GM18867 (cell line): ENCODE measurements at regions not wholly inside any gene's neighbourhood (a gene's known extent, or its start where the extent isn't known, plus 50 kb on each side); places are given as distances from the start of the nearest gene placed in this dataset.
"Not testable (repeated sequence)": the region's sequence is repeated elsewhere in the genome, so short reads cannot be mapped to it uniquely, and the experiment has no call there.

Source experiments
- ATAC-seq: cut with Tn5 transposase; IDR thresholded peaks from one replicate; pipeline ENCODE4 v1.9.1; 2021; ENCODE audit warnings: mild to moderate bottlenecking, moderate library complexity; ENCODE audit not compliant: unreplicated experiment

DNA sequence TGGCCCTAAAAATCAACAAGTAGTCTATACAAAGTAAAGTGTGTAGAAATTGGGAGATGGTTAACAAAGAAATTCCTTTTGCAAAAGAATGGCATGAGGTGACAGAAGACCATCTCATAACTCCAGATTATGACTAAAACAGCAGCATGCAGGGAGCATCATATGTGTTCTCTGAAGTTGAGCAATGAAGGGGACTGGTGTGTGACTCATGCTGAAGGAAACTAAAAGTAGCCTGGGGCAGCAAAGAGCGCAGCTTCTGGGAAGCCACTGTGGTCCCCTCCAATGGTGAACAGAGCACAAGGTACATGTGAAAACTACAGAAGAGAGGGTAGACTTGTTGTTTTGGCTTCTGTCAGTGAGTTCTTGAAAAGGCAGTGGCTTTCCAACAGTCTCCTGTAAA is 133.4 kb downstream of the MACC1 start:
- no peak for ATAC-seq

DNA sequence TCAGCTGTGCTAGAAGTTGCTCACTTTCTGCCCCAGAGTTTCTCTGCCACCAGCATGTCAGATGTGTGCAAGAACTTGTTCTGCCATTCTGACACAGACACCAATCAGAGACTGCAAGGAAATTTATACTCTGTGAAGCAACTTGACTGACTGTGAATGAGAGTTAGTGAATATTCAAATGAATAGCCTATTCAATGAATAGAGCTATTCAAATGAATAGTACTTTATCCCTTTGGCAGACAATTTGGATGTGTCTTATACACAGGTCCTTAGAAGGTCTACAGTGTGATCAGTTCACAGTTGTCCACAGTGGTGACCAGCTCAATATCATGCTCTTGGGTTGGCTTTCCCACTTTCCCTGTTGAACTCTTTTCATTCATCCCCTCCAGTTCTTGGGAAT is 138.1 kb downstream of the MACC1 start:
- ATAC-seq: no peak

DNA sequence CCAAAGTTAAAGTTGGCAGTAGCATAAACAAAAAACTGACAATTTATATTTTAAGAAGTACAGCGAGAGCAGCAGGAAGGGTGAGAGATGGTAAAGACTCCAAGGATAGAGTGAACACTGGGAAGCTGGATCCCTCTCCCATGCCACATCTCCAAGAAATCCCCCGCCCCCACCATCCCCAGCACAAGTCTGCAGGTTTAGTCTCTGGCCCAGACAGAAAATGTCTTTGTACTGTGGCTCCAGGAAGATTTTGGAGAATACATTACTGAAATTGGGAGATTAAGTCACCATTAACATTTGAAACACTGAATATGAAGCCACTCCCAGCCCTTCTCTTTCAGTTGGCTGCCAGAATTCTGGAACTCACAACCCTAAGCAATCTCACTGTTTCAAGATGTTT is 140.3 kb downstream of the MACC1 start:
- ATAC-seq: no peak

DNA sequence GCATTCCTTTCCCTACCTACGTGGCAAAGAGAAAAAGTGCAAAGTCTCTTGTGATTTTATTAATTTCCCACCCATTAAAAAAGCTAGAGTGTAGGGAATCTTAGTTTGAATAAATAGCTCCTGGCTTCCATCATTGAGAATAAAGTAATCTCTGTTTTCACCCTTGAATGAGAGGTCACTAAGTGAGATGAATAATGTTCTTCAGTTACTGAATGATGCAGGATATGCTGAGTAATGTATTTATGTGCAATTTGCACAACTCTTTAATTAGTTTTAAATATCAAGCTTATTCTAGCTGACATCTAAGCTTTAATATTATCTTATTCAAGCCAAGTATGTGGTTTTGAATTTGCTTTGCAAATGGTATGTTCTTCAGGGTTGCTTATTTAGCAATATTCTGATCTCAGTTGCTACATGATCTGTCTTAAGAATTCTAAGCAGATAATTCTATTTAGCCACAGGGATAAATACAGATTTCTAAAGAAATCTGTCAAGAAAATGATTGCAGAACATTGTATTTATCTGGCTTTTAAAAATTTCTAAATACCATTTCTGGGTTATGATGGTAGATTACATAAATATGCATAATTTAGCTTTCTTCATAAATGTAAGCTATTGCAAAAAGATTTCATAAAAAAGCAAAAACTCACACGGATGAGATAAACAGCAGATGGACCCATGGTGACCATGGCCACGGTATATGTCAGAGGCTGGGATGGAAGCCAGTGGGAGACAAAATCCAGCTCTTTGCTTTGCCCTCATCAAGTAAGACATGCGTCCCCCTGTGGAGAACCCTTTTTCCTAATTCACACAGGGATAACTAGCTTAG is 141.0 kb downstream of the MACC1 start:
- no peak for ATAC-seq

DNA sequence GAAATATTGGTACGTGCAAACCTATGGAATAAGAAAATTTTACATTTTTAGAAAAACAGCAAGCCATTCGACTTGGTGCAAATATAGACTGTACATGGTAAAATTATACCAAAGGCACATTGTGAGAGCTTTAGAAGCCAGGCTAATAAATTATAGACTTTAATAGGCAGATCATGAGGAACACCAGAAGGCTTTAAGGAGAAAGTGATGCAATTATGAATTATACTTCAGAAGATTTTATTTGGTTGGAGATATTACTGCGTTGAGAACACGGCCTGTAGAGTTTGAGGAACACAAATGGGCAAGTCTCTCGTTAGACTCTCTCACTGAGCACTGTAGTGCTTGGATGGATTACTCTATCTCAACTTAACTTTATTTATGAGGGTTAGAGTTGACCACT is 141.7 kb downstream of the MACC1 start:
- ATAC-seq: no peak

DNA sequence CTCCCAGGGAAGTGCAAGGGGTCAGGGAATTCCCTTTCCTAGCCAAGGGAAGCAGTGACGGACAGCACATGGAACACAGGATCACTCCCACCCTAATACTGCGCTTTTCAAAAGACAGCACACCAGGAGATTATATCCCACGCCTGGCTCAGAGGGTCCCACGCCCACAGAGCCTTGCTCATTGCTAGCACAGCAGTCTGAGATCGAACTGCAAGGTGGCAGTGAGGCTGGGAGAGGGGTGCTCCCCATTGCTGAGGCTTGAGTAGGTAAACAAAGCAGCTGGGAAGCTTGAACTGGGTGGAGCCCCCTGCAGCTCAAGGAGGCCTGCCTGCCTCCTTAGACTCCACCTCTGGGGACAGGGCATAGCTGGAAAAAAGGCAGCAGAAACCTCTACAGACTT is 149.2 kb downstream of the MACC1 start:
- not testable (repeated sequence) for ATAC-seq

DNA sequence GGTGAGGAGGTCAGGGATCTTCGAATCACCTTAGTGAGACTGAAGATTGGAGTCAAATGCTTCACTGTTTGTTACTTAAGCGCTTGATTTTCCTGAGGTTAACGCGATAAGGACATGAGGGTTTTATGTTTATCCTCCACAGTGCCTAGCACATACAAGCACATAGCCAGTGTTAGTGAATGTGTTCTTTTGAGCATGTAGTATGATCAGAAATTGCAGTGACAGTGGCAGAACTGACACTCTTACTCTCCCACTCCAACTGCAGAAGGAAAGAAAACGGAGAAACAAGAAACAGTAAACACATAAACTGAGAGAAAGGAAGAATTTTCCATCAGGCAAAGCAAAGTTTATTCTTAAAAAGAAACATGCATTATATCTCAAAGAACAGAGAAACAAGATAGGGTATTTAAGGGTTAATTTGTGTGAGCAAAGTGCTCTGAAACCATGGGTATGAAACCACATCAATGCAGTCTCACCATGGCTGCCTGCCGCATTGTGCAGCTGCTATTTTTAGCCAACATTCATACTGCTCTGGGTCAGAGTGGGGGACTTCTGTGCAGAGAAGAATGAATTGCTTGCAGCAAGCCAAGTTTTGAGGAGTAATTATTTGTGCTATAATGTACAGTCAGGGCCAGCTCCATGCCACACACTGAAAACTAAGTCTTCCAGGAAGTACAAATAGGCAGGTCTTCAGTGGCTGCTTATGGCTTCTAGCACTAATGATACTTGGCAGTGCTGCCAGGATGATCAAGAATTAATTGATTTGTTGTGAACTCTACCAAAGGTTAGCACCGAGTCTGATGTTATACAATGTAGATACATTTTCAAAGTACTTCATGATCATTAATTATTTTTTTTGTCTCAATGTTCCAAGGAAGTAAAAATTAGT is 152.0 kb downstream of the MACC1 start:
- ATAC-seq: peak; percentile 99

DNA sequence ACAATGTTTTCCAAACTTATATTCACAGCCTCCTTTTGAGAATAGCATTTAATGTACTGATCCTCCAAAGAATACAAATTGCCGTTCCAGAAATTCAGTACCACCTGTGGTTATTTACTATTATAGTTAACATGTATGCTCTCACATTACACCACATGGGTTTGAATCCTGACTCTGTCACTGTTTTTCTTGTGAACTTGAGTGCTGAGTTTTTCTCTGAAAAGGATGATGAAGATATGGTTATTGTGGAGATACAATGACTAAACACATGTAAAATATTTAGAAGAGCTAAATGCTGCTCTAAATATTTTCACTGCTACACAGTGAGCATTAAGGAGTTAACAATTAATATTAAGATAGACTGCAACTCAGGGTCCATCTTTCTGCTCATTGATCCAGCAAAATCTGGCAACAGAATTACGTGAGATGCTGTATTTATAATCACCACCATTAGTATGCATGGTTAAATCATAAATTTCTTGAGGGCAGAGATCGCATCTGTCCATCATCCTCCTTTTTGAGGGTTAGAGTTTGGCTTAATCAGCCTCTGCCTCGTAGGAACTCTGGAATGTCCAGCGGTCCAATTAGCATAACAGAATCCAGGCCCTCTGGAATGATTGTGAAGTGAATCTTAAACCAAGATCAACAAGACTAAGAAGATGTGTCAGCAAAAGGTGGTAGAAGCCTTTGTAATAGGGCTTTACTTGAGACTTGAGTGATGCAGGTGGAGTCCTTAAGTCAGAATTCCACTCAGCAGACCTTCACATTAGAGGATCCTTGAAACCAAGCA is 152.8 kb downstream of the MACC1 start:
- ATAC-seq: no peak

DNA sequence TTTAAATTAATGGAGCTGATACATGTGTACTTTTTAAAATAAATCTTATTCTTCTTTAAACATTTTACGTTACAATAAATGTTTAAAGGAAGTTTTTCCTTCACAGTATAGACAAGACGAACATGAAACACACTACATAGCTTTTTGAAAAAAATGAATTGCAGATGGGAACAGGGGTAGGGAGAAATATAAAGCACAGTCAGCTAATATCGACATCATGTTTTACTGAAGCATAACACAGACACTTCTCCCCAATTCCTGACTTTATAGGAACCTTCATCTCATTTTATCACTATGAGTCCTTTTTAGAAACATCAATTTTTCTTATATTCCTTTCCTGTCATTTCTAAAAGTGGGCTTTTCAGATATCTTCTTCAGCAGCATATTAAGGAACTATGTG is 153.5 kb downstream of the MACC1 start:
- ATAC-seq: no peak

DNA sequence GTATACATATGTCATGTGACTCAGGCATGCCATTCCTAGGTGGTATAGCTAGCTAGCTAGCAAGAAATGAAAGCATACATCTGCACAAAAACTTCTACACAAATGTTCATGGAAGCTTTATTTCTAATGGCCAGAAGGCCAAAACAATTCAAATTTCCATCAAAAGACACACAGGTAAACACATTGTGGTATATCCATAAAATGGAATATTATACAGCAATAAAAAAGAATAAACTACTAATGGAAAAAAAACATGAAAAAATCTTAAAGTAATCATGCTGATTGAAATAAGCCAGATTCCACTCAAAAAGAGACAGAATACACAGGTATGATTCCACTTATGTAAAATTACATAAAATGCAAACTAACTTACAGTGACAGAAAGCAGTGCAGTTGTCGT is 154.3 kb downstream of the MACC1 start:
- no peak for ATAC-seq

DNA sequence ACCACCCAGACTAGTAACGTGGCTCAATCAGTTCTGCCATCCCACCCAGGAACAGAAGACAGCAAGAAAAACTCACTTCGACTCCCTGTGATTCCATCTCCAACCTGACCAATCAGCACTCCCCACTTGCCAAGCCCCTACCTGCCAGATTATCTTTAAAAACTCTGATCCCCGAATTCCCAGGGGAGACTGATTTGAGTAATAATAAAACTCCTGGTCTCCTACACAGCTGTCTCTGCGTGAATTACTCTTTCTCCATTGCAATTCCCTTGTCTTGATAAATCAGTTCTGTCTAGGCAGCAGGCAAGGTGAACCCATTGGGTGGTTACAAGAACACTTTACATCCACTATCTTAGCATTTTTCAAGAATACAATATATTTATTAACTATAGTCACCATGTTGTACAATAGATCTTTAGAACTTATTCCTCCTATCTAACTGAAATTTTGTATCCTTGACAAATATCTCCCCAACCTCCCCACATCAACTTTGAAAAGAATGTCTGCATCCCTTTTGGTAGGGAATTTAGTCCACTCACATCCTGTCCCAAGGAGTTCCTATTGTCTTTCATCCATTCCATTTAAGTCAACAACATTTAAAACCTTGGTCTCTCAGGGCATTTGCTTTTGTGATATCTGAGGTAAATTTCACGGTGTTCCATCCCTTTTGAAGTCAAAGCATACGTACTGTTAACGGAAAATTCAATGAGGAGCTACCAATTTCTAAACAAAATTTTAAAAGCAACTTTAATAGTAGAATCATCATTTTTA is 163.7 kb downstream of the MACC1 start:
- ATAC-seq: no peak

DNA sequence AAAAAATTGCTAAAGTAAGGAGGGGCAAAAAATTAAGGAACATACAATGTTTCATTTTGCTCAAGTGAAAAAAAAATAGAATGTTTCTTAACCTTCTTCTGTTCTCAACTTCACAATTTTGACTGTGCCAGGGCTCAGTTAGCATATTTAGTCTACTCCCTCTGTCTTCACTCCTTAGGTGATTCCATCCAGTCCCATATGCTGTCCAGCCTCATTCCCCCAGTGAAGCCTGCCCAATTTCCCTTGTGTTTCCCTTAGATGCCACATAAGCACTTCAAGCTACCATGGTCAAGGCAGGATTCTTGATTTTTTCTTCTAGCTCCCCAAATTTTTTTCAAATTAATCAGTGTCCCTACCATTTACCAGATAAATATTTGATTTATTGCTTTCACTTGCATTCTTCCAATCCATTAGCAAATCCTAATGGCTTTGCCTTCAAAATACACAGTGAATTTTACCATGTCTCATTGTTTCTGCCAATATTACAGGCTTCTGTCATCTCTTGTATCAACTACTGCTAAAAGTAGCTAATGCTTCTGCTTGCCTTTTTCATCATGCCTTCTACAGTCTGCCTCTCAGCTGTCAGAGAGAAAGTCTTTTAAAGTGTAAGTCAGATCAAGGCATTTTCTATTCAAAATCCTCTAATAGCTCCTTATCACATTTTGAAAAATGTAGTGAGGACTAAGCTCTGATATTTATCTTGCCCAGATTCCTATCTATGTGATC is 166.8 kb downstream of the MACC1 start:
- ATAC-seq: no peak

DNA sequence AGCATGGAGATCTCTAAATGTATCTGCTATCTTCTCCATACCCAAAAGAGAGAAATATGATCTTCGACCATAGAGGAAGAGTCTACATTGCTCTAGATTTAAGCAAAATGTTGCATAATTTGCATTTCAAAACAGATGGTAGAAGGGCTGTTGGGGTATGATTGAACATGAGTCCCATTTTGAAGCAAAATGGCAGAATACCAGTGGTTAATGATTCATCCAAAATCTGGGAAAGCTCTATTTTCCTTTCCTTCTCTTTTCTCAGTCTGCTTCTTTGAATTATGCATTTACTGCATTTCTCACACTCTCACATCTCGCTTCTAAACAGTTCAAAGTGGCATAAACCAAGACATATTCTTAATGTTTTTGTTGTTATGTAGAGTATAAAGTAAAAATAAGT is 178.5 kb downstream of the MACC1 start:
- ATAC-seq: no peak

DNA sequence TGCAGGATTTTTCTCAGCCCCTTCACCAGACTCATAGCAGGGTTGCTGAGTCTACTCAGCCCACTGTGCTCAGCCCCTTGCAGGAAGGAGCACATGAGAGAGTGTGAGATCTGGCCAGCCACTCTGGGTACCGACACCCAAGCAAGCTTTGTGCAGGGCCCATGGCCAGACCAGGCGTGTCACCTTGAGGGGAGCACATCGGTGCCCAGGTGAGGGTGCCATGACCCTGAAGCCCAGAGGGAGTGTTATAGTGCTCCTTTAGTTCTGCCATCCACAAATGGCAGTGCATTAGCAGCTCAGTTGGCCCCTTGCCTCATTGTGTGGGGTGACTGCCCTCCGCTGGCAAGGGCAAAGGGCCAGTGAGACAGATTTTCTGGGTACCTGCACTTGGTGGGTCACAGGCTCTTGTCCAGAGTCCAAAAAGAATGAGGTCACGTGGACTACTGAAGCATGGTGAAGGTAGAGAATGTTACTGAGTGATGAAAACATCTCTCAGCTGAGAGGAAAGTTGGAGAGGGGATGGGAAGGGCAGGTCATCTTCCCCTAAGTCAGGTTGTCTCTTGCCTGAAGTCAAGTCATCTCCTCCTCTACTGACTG is 181.8 kb downstream of the MACC1 start:
- no peak for ATAC-seq

DNA sequence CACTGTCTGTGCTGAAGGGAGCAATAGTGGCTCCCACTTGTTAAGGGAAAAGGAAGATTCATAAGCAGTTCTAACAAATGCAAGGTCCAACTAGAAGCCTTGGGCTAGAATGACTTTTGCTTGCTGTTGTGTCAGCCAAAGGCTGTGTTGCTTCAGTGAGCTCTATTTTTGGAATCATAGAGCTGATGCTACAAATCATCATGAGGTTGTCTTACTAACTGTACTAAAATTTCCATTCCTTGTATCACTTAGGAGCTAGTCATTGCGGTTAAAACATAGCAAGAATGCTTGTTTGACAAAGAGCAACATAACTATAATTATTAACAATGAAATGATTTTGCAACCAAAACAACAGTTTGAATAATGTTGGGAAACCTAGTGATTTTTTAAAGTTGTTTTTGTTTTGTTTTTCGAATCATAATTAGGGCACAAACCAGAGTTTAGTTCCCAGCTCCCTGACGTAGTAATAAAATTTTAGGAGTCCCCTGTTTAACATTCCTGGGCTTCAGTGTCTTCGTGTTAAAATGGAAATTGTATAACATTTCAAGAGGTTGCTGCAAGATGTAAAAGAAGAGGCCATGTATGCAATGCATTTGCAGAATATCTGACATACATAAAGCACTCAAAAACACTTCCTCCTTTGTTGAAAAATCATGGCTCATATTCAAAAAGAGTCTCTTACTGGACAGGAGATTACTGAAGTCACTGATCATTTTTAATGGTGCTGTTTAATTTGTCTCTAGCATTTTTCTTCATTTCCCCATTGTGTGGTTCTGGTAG is 183.4 kb downstream of the MACC1 start:
- no peak for ATAC-seq

DNA sequence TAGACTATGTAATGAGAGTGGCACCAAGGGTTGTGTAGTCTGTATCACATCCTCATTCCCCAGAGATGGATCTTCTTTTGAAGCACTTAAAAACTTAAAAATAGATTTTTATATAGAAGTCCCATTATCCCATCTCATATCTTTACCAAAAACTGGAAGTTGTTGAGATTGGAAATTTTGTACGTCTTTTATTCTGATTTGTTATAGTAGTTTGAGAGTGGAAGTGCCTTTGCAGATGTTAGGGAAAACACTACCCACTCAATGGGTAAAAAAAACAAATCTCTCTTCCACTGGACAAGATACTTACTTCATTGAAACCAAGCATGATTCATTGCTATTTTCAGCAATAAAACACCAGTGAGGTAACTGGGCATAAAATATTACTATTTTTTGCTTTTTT is 184.4 kb downstream of the MACC1 start:
- ATAC-seq: no peak

DNA sequence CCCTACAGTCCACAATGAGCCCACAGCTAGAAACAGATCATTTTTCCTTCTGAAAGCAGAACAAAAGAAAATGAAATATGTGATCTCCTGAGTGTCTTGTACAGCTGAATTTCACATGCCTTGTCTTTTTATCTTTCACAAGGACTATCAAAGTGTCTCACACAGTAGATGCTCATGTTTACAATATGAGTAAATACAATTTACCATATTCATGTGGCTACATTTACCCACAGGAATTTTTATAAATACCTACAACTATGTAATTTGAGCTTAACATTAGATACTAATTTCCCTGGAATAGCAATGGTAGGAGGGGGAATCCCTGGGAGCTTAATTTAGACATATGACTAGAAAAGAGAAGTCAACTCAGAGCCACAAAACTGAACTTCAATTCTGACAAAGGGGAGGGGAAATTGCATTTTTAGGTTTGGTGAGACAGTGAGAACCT is 186.2 kb downstream of the MACC1 start:
- peak; percentile 30 for ATAC-seq

DNA sequence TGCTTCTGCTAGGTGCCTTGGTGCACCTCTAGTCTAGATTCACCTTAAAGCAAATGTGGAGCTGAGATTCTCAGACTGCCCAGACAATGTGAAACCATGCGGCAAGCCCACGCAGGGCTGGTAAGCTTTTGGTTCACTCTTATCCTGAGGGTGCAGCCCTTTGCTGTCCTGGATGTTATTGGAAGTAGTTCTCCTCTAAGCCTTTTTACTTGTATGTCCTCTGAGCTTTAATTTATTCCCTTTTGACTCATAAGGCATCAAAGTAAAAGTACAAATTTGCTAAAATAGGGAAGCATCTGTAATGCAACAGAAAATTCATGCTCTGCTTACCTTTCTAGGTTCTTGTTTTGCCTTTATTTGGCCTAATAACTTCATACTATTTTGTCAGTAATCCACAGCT is 186.8 kb downstream of the MACC1 start:
- ATAC-seq: peak; percentile 92

DNA sequence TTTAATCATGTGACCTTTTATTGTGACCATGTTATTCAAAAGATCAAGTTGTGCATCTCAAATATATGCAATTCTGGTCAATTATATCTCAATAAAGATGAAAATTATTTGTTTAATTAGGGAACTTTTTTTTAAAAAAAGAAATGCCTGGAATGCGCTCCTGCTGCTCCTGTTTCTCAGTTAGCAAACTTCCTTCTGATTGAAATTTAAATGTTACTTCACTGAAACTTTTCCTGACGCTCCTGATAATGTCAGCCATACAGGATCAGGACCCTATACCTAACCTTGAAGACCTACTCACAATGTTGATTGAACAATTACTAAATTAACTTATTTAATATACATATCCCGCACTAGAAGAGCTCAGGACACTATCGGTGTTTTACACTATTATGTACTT is 190.4 kb downstream of the MACC1 start:
- ATAC-seq: no peak
